GM23248 (cell line): ENCODE measurements at regions not wholly inside any gene's neighbourhood (a gene's known extent, or its start where the extent isn't known, plus 50 kb on each side); places are given as distances from the start of the nearest gene placed in this dataset.

Source experiments
- DNase-seq: peaks from one replicate; pipeline ENCODE4 v3.0.0-alpha.2; 2015
- H2AFZ ChIP-seq: fragments of 200-600 bp; sonication (generic); 2 replicates; pipeline ENCODE4 v1.6.1; 2016; ENCODE audit warnings: antibody characterized with exemption
- H3F3A ChIP-seq: fragments of 200-600 bp; sonication (generic); 2 replicates; pipeline ENCODE4 v1.6.1; 2016; ENCODE audit warnings: mild to moderate bottlenecking, antibody characterized with exemption, mixed run types; ENCODE audit not compliant: insufficient read depth
- H3K27ac ChIP-seq: fragments of 200-600 bp; sonication (generic); 2 replicates; pipeline ENCODE4 v1.5.1; 2016; ENCODE audit warnings: mild to moderate bottlenecking
- H3K27me3 ChIP-seq: fragments of 200-600 bp; sonication (generic); replicated peaks from 2 replicates; pipeline ENCODE4 v1.6.1; 2016; ENCODE audit warnings: mild to moderate bottlenecking; ENCODE audit not compliant: insufficient read depth
- H3K36me3 ChIP-seq: fragments of 200-600 bp; sonication (generic); 2 replicates; pipeline ENCODE4 v1.6.1; 2016; ENCODE audit warnings: low read depth, mild to moderate bottlenecking
- H3K4me1 ChIP-seq: fragments of 200-600 bp; sonication (generic); 2 replicates; pipeline ENCODE4 v1.6.1; 2016; ENCODE audit warnings: mild to moderate bottlenecking; ENCODE audit not compliant: insufficient read depth
- H3K4me2 ChIP-seq: fragments of 200-600 bp; sonication (generic); one replicate; pipeline ENCODE4 v1.6.1; 2016; ENCODE audit warnings: mild to moderate bottlenecking; ENCODE audit not compliant: unreplicated experiment
- H3K4me3 ChIP-seq: fragments of 200-600 bp; sonication (generic); 2 replicates; pipeline ENCODE4 v1.5.1; 2016; ENCODE audit warnings: mild to moderate bottlenecking
- H3K79me2 ChIP-seq: fragments of 200-600 bp; sonication (generic); 2 replicates; pipeline ENCODE4 v1.6.1; 2016; ENCODE audit warnings: mild to moderate bottlenecking; ENCODE audit not compliant: insufficient read depth
- H3K9ac ChIP-seq: fragments of 200-600 bp; sonication (generic); 2 replicates; pipeline ENCODE4 v1.6.1; 2016; ENCODE audit warnings: mild to moderate bottlenecking
- H3K9me2 ChIP-seq: fragments of 200-600 bp; sonication (generic); 2 replicates; pipeline ENCODE4 v1.6.1; 2016; ENCODE audit warnings: mixed run types, mild to moderate bottlenecking, moderate library complexity; ENCODE audit not compliant: insufficient read depth
- H3K9me3 ChIP-seq: fragments of 200-600 bp; sonication (generic); one replicate; pipeline ENCODE4 v1.6.1; 2017; ENCODE audit warnings: low read depth
- H4K20me1 ChIP-seq: fragments of 200-600 bp; sonication (generic); 2 replicates; pipeline ENCODE4 v1.6.0; 2016; ENCODE audit not compliant: insufficient read depth
- EZH2 ChIP-seq: fragments of 200-600 bp; sonication (generic); IDR thresholded peaks from 2 replicates; pipeline ENCODE4 v1.6.1; 2018; ENCODE audit warnings: antibody characterized with exemption, mild to moderate bottlenecking; ENCODE audit not compliant: insufficient read depth, poor library complexity, severe bottlenecking
- EZH2phosphoT487 ChIP-seq: fragments of 200-600 bp; sonication (generic); IDR thresholded peaks from 2 replicates; pipeline ENCODE4 v1.6.1; 2018; ENCODE audit warnings: antibody characterized with exemption, moderate library complexity, mild to moderate bottlenecking, low read depth; ENCODE audit not compliant: insufficient read depth
- WGBS, 2 experiments: methylation state at CpG; one replicate each; pipeline ENCODE4 v1.1.6; 2015 to 2017; ENCODE audit warnings: low lambda C conversion rate in 2 of 2, low coverage in 1 of 2; ENCODE audit errors: missing lambda C conversion rate in 2 of 2; 5-methylcytosine and 5-hydroxymethylcytosine counted together
- in situ Hi-C: fragments of 300-500 bp; cut with MboI; formaldehyde crosslinking; loops from 2 replicates; pipeline ENCODE4 v1.15.0; 2020

- no peaks in the 10 kb centered on the region for H3K79me2 ChIP-seq
- H3K4me2 ChIP-seq: no peak overlapping the region
- WGBS, 2 experiments: 15 to 21% methylated on average over 3 of the region's 3 CpGs
- H3K4me1 ChIP-seq: no peaks in the 10 kb centered on the region
- H3K9me3 ChIP-seq: no peaks in the 10 kb centered on the region
- no peak overlapping the region for H3K4me3 ChIP-seq
- H4K20me1 ChIP-seq: no peaks in the 10 kb centered on the region
- H3K27me3 ChIP-seq: no peaks in the 10 kb centered on the region
- no peaks in the 10 kb centered on the region for H3K36me3 ChIP-seq
- H3K9me2 ChIP-seq: no peaks in the 10 kb centered on the region
- no peak overlapping the region for H3K27ac ChIP-seq
- H3F3A ChIP-seq: no peaks in the 10 kb centered on the region
- no peak overlapping the region for H2AFZ ChIP-seq
- no peak overlapping the region for H3K9ac ChIP-seq
- no peak for TF ChIP-seq EZH2phosphoT487
- no peak for DNase-seq
- in situ Hi-C loops: no loop called here
Measured at GRCh38 chr4:179768996-179769395, 2326.8 kb upstream of the AGA start.

- in situ Hi-C loops: no loop called here
- no peak overlapping the region for H3K4me3 ChIP-seq
- no peaks in the 10 kb centered on the region for H3K4me1 ChIP-seq
- H3K9ac ChIP-seq: no peak overlapping the region
- WGBS, 2 experiments: 47 to 48% methylated on average over 5 of the region's 5 CpGs
- H3K79me2 ChIP-seq: no peaks in the 10 kb centered on the region
- no peak for TF ChIP-seq EZH2
- no peak for TF ChIP-seq EZH2phosphoT487
- no peak for DNase-seq
- no peak overlapping the region for H2AFZ ChIP-seq
- no peaks in the 10 kb centered on the region for H4K20me1 ChIP-seq
- no peaks in the 10 kb centered on the region for H3F3A ChIP-seq
- no peak overlapping the region for H3K27ac ChIP-seq
- H3K9me2 ChIP-seq: no peaks in the 10 kb centered on the region
- no peaks in the 10 kb centered on the region for H3K36me3 ChIP-seq
- H3K4me2 ChIP-seq: no peak overlapping the region
- no peaks in the 10 kb centered on the region for H3K27me3 ChIP-seq
- no peaks in the 10 kb centered on the region for H3K9me3 ChIP-seq
Measured at GRCh38 chr4:179797738-179798137, 2355.5 kb upstream of the AGA start.

- no peaks in the 10 kb centered on the region for H3K9me3 ChIP-seq
- no peaks in the 10 kb centered on the region for H3K36me3 ChIP-seq
- no peak for DNase-seq
- H3K27me3 ChIP-seq: no peaks in the 10 kb centered on the region
- no peaks in the 10 kb centered on the region for H3K9me2 ChIP-seq
- WGBS, 2 experiments: 50% methylated on average over 1 of the region's 1 CpG
- TF ChIP-seq EZH2phosphoT487 (no peak), EZH2 (no peak)
- H3K4me3 ChIP-seq: no peak overlapping the region
- in situ Hi-C loops: no loop called here
- H3K27ac ChIP-seq: no peak overlapping the region
- H3F3A ChIP-seq: no peaks in the 10 kb centered on the region
- H4K20me1 ChIP-seq: no peaks in the 10 kb centered on the region
- no peak overlapping the region for H3K4me2 ChIP-seq
- H3K4me1 ChIP-seq: no peaks in the 10 kb centered on the region
- no peaks in the 10 kb centered on the region for H3K79me2 ChIP-seq
- no peak overlapping the region for H3K9ac ChIP-seq
- H2AFZ ChIP-seq: no peak overlapping the region
Measured at GRCh38 chr4:179803857-179804256, 2361.6 kb upstream of the AGA start.

- no peak overlapping the region for H3K4me3 ChIP-seq
- 0 to 15% methylated on average over 1 of the region's 1 CpG for WGBS, 2 experiments
- in situ Hi-C loops: no loop called here
- H3K4me2 ChIP-seq: no peak overlapping the region
- H3F3A ChIP-seq: no peaks in the 10 kb centered on the region
- H2AFZ ChIP-seq: no peak overlapping the region
- DNase-seq: no peak
- no peaks in the 10 kb centered on the region for H3K9me2 ChIP-seq
- H4K20me1 ChIP-seq: no peaks in the 10 kb centered on the region
- TF ChIP-seq EZH2phosphoT487: no peak
- no peak for TF ChIP-seq EZH2
- no peaks in the 10 kb centered on the region for H3K79me2 ChIP-seq
- no peaks in the 10 kb centered on the region for H3K36me3 ChIP-seq
- no peaks in the 10 kb centered on the region for H3K9me3 ChIP-seq
- no peaks in the 10 kb centered on the region for H3K4me1 ChIP-seq
- no peak overlapping the region for H3K27ac ChIP-seq
- no peak overlapping the region for H3K9ac ChIP-seq
- no peaks in the 10 kb centered on the region for H3K27me3 ChIP-seq
Measured at GRCh38 chr4:179804440-179804839, 2362.2 kb upstream of the AGA start.

GRCh38 chr4:179817317-179817716, 2375.1 kb upstream of the AGA start:
- H3K27me3 ChIP-seq: no peaks in the 10 kb centered on the region
- no peak overlapping the region for H3K4me3 ChIP-seq
- H4K20me1 ChIP-seq: no peaks in the 10 kb centered on the region
- H3K9me2 ChIP-seq: no peaks in the 10 kb centered on the region
- no peak overlapping the region for H2AFZ ChIP-seq
- H3K36me3 ChIP-seq: no peaks in the 10 kb centered on the region
- no peak overlapping the region for H3K4me2 ChIP-seq
- H3K9me3 ChIP-seq: peaks cover 2% of the 10 kb centered on the region
- in situ Hi-C loops: no loop called here
- no peak overlapping the region for H3K27ac ChIP-seq
- H3K9ac ChIP-seq: no peak overlapping the region
- TF ChIP-seq EZH2: no peak
- H3K79me2 ChIP-seq: no peaks in the 10 kb centered on the region
- WGBS, 2 experiments: 12% methylated on average over 8 of the region's 8 CpGs
- H3K4me1 ChIP-seq: no peaks in the 10 kb centered on the region
- no peak for DNase-seq
- no peaks in the 10 kb centered on the region for H3F3A ChIP-seq
